GM18520 (cell line): ENCODE measurements at regions not wholly inside any gene's neighbourhood (a gene's known extent, or its start where the extent isn't known, plus 50 kb on each side); places are given as distances from the start of the nearest gene placed in this dataset.
"Not testable (repeated sequence)": the region's sequence is repeated elsewhere in the genome, so short reads cannot be mapped to it uniquely, and the experiment has no call there.

Experiments used
- ATAC-seq: cut with Tn5 transposase; IDR thresholded peaks from one replicate; pipeline ENCODE4 v1.9.1; 2021; ENCODE audit not compliant: unreplicated experiment

DNA sequence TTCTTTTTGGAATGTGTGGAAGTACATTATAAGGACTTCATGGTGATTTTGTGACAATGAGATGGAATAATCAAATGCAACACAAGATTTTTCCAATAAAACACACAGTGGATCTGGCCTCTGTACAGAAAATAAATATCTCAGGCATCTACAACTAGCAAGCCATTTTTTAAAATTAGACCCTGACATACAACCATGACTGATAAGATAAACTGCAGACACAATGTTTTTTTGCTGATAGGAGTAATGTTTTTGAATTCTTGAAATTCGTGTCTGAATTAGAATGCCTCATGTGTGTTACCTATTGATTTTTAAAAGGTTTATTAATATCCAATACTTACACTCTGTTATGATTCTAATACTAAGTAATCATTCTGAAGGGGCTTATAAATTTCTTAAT is 328.1 kb downstream of the HGF start:
- ATAC-seq = no peak

DNA sequence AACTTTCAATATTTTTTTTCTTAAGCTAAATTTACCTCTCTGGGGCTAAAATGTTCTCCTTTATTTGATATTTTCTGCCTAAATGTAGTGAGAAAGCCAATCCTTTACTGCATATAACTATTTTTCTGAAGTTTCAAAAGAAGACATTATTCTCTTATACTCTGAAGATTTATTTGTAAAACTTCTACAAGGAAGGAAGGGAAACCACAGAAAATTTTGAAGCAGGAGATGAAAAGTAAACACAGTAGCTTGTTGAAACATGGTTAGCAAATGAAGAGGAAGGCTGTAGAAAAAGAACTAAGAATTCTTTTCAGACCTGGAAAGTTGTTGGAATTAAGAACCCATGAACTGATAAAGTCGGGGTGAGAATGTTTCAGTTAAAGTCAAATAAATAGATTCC is 330.3 kb downstream of the HGF start:
- ATAC-seq = no peak

DNA sequence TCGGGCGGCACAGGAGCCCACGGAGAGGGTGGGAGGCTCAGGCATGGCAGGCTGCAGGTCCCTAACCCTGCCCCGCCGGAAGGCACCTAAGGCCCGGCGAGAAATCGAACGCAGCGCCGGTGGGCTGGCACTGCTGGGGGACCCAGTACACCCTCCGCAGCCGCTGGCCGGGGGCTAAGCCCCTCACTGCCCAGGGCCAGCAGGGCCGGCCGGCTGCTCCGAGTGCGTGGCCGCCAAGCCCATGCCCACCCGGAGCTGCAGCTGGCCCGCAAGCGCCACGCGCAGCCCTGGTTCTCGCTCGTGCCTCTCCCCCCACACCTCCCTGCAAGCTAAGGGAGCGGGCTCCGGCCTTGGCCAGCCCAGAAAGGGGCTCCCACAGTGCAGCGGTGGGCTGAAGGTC is 332.7 kb downstream of the HGF start:
- not testable (repeated sequence) for ATAC-seq

DNA sequence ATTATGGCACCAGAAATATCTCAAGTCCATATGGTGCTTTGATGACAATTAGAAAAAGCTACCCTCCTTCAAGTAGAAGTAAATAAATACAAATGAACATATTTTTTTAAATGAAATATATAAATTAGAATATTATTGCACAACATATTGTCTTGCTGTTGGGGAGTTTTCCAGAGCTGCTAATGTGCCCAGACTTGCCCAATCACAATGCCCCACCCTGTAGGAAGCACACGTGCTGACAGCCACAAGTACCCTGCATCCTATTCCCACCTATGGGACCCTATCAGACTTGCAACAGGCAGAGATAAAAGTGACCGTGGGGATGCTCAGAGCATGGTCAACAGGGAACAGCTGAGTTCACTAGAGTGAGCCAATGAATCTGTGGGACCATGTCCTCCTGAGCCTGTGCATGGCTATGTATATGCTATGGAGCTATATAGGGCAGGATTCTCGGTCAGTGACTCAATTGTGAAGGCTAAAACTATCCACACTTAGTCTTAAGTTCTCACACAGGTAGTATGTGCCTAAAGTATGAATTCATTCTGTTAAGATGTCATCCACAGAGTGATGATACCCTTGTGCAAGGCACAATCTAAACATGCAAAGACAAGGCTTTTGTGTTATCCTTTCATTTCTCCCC is 336.0 kb downstream of the HGF start:
- ATAC-seq = no peak

DNA sequence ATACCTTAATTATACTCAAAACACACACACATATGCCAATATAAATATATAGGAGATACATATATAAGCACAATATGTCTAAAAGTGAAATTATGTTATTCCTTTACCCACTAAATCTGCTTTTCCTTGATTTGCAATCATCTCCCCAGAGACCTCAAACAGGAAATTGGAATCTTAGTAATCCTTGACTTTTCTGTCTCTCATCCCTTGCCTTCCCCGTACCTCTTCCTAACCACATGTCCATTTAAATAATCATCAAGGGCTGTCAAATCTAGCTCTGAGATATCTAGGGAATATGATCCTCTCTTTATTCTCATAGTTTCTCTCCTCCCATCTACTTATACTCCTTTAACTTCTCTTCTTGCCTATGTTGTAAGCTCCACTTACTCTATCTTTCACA is 336.6 kb downstream of the HGF start:
- ATAC-seq = no peak

DNA sequence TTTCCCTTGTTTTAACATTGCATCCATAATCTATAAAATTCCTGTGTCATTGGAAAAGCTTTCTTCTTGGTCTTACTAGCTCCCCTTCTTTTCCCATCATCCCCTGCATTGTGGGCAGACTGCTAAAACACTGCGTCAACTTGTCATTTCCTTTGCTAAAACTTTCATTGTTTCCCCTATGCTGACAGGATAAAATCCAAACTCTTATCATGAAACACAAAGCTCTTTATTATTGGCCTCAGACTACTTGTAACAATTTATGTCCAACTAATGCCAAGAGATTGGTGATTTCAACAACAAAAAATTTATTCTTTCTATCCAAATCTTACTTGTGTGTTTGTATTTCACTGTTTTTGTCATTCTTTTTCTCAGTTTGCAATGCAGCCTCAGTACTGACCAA is 339.1 kb downstream of the HGF start:
- ATAC-seq = no peak

DNA sequence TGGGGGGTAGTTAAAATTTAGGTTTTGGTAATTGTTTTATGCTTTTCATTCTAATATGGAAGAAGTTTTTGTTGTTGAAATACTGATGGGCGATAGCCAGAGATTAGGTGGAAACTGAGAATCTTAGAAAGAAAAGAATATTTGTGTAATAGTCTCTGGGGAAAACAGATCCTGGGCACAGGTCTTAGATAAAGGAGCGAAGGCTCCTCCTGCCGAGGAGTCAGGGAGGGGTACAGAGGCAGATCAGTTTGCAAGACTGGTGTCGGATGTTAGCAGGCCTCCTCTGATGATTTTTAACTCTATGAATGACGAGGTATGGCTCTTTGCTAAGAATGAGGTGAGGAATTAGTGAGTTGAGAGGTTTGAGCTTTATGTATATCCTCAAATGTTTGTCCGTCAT is 339.7 kb downstream of the HGF start:
- ATAC-seq = no peak

DNA sequence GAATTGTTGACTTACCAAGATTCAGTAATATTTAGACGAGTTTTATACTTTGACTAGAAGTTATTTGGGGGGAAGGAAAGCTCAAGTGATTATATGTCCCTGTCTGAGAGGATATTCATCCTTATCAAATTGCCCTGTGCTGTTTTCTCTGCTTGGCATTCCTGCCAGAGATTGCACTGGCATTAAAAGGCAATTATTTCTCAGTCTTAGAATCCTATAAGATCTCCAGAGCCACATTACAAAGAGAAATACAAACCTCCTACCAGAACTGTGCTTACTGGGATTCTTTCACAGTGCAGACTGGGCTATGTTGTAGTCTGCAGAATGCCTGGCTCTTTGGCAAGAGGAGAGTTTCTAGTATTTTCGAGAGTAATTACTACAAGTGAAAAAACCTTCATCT is 342.4 kb downstream of the HGF start:
- ATAC-seq = no peak

DNA sequence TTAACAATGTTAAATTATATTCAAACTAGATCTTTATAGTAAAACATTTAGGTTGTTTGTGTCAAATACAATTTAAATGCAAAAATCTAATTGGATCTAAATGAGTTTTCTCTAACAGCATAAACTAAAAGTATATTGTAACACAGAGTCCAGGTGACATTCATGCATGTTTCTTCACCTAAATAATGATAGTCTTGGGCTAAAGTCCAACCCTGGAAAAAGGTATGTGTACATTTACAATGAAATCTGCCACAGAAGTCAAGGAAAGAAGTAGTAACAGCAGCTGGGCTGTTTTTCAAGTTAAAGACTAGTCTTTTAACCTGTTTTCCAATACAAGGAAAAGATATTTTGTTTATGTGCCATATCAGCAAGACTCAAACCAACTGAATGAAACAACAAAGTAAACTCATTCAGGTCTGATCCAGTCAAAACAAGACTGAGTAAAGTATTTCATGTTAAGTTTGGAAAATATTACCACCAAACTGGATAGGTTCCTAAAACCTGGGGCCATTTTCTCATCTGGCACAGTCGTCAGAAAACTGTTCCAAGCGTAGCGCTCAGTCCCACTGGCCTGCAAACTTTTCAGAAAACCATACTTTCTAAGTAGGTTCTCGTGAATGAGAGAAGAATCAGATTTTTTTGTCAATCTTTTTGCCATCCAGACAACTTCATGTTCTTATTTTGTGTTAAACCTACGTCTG is 349.2 kb downstream of the HGF start:
- ATAC-seq = no peak

DNA sequence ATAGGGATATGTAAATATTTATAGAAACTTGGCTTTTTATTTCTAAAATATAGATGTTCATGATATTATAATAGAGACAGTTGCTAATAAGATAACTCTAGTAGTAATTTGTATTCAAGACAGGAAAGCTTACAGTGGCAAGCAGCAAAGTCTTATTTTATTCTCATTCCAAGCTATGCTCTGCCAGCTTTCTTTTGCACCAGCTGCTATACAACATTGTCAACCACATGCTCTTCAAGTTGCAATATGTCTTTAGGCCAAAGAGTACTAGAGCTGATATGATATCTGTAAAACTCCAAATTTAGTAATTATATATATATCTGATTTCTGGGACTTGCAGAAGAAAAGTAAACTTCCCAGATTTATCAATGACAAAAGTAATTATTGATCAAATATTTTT is 350.1 kb downstream of the HGF start:
- no peak for ATAC-seq

DNA sequence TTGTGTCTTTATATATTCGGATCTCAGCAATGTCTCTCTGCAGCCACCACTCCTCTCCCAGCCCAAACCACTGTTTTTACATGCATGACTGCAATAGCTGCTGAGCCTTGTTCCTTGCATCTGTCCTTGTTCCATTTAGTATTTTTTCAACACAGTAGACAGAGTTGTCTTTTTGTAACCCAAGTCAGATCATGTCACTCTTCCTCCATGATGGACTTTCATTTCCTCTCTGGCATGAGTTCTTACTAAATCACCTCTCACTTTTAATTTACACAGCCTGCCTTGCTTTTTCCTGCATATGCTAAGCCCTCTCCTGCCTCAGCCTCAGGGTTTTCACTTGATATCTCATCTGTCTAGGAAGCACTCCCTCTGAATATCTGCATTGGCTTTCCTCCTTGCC is 353.2 kb downstream of the HGF start:
- ATAC-seq = no peak

DNA sequence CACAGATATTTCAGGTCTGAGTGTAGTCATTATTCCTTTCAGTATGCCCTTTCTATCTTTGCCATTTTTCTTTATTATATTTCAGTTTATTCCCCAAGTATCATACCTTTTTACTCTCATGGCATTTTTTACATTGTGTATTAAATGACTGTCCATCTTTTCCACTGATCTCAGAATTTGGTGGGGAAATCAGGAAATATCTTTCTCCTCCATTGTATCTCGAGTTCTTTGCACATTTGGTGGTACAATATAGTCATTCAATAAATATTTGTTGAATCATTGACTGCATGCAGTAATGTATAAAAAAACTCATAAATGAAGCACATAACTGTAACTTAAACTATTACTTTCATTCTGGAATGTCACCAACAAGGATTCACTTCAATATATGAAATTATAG is 354.7 kb downstream of the HGF start:
- no peak for ATAC-seq

DNA sequence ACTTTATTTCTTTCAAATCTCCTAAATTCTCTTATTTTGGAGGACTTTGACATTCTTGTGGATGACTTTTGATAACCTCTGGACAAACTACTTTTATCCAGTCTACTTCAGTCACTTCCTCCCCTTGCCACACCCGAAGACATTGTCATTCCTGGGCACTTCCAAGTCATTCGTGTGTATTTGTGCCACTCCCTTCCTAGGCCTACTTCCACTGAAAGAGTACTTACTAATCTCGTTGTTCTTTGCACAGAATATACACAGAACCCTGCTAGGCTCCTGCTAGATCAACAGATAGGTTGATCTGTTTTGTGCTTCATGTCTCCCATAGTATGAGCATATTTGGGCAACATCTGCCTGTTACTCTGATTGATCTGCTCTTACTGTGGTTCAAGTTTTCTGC is 355.4 kb downstream of the HGF start:
- ATAC-seq = no peak

DNA sequence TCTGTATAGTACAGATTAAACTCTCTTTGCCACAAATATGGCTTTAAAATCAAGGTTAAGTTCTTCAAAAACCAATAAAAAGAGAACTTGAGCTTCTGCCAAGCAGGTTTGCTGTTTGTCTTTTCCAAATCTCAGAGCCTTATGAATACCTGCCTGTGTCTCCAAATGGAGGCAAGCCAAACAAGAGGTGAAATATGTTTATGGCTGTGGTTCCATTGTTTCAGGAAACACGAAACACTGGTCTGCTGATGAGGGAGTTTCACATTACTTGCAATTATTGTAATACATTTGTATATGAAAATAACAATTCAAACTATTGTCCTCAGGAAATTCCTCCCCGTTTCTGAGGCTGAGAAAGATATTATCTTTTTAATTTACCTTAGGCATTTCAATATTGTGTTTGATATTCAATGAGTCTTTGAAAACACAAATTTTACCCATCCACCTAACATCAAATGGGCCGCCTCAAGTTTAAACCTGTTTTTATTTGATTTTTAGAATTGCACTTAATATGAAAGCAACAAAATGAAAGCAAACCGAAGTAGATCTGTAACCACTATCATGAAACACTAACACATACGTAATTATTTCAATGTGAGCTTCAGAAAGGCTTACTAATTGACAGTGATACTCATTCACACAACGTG is 359.3 kb downstream of the HGF start:
- no peak for ATAC-seq

DNA sequence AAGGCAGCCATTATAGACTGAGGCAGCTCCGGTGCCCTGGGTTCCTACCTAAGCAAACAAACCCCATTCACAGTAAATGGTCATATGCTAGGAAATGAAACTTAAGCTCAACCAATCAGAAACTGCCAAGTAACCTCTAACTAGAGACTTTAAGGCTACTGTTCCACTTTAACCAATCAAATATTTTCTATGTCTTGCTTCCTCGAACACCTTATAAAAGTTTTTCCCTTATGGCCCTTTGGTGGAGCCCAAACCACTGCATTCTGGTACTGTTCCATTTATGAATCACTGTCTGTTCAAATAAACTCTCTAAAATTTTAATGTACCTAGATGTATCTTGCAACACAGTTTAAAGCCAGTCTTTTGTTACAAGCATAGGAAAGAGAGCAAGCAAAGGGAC is 361.1 kb downstream of the HGF start:
- no peak for ATAC-seq

DNA sequence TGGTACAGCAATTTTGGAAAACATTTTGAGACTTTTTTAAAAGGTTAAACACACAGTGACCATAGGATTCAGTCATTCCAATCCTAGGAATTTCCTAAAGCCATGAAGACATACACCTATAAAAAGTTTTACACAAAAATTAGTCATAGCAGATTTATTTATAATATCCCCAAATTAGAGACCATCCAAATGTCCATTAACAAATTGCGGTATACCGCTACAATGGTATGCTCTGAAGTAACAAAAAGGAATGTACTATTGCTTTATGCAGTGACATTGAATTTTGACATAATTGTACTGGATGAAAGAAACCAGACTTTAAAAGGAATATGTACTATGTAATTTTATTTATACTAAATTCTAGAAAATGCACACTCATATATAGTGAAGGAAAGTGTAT is 362.8 kb downstream of the HGF start:
- ATAC-seq = no peak

DNA sequence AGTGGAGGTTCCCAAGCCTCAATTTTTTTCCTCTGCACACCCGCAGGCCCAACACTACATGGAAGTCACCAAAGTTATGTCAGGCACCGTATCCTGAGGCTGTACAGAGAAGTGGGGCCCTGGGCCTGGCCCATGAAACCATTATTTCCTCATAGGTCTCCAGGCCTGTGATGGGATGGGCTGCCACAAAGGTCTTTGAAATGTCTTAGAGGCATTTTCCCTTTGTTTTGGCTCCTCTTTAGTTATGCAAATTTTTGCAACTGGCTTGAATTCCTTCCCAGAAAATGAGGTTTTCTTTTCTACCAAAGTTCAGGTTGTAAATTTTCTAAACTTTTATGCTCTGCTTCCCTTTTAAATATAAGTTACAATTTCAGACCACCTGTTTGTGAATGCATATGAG is 365.2 kb downstream of the HGF start:
- ATAC-seq = no peak

DNA sequence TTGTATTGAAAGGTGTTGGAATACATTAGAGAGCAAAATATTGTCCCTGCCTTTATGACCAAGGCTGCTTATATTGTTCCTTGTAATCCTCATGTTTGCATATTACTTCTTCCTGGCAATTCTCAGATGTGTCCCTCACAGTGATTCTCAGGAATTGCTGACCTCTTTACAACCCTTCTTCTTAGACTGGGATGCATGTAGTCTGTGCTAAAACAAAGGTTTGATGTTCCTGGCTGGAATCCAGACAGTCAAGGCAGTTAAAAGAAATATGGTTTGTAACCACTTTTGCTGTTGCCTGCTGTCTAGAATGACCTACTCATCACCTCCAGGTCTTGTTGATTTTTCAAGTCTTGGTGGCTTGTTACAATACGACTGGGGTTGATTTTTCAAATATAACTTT is 367.6 kb downstream of the HGF start:
- ATAC-seq = no peak

DNA sequence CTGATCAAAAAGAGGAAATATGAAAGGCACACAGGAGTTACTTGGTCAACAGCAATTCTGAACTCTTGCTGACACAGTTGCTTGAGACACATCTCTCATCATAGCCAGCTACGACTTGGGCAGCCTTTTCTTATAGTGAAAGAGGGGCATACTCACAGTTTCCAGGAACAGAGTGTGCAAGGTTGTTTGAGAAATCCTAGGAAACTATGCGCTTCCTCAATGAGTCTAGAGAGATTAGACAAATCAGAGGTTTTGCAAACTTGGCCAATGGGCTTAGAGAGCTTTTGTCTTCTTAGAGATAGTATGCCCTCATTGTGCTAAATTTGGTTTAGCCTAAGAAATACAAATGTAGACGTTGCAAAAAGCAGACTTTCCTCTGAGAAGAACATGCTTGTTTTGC is 370.4 kb downstream of the HGF start:
- no peak for ATAC-seq

DNA sequence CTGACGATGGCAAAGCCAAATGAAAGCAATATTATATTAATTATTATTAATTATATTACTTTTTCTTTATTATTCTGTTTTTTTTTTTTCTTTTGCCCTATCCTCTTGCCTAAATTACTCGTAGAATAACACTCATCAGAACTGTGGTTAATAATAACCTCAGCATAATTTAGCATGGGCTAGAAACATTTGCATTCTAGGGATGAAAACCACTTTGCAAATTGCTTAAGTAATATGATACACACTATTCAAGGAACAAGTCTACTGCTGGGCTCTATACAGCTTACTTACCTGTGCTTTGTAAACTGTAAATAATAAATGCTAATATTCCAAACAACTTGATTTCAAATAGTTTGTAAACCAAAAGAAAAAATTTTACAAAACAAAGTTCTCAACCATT is 375.8 kb downstream of the HGF start:
- no peak for ATAC-seq

DNA sequence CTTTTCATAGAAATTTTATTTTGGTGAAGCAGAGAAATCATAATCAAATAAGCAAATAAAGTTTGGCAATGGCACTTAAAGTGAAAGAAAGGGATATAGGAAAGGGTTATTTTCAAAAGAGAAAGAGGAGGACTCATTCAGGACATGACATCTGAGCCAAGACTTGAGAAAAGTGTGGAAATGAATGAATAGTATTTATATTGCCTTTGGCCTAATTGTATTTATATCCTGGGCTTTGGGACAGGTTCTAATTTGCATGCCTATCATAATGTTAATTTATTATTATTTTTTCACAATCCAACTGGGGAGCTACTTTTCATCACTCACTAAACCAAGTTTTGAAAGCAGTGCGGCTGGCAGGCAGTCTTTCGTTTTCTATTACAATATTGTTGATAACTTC is 376.8 kb downstream of the HGF start:
- no peak for ATAC-seq

DNA sequence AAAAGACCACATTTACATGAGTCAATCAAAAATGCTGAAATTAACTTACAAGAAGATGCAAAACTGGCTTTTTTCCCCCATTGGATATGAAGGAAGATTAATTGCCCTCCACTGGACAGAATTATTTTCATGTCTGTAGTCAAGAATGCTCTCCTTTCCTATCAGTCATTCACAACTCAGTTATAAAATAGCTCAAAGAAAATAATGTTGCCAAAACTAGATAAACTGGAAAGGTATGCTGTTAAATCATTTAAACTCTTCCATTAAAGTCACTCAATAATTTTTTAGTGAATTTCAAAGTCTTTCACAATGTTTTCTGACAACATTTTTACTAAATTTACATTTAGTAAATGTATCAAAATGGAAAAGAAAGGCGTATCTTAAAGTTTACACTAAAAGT is 384.5 kb downstream of the HGF start:
- no peak for ATAC-seq

DNA sequence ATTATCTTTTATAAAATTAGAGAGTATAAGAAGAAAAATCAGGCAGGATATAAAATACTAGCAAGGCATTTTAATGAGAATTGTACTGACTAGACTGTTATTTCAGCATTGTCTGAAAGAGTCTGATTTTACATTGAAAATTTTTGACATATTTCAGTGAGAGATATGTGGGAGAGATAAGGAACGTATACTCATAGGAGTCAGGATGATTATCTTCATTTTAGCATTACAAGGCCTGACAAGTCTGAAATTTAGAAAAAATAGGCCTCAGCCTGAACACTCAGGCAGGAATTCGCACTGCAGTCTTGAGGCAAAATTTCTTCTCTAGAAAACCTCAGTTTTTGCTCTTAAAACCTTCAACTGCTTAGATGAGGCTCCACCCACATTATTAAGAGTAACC is 386.0 kb downstream of the HGF start:
- ATAC-seq = no peak
